ENCODE measurements at regions not wholly inside any gene's neighbourhood (a gene's known extent, or its start where the extent isn't known, plus 50 kb on each side); places are given as distances from the start of the nearest gene placed in this dataset.
"Not testable (repeated sequence)": the region's sequence is repeated elsewhere in the genome, so short reads cannot be mapped to it uniquely, and the experiment has no call there.

DNA sequence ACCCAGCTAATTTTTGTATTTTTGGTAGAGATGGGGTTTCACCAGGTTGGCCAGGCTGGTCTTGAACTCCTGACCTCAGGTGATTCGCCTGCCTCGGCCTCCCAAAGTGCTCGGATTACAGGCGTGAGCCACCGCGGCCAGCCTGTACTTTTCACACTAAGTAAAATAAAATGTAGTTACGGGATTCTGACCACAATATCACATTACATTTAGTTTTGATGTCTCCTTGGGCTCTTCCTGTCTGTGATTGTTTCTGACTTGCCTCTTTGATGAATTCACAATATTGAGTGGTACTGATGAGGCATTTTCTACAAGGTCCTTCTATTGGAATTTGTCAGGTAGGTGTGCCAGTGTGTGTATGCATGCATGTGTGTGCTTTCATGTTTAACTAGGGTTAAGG is 658.6 kb upstream of the TMEM132C start:
- FAIRE-seq; H4K20me1 ChIP-seq (replicated peaks; ENCODE audit: control insufficient read depth, extremely low read depth, insufficient read depth, low read length); H3K9me3 ChIP-seq (replicated peaks; ENCODE audit: control insufficient read depth, insufficient read depth, low read length); BruUV-seq (replicated peaks); H3K79me2 ChIP-seq (ENCODE audit: control insufficient read depth, insufficient read depth, low read length); H3K9ac ChIP-seq (replicated peaks; ENCODE audit: extremely low read depth, insufficient read depth, low read length); H3K4me3 ChIP-seq (replicated peaks in 1 of 3; ENCODE audit: insufficient read depth in 1 of 3, low read depth in 1 of 3, low read length in 3 of 3); H2AFZ ChIP-seq (ENCODE audit: low read depth, low read length); H3K36me3 ChIP-seq (ENCODE audit: control insufficient read depth in 2 of 2, extremely low read depth in 1 of 2, insufficient read depth in 2 of 2, low read length in 2 of 2); H3K4me1 ChIP-seq (ENCODE audit: control insufficient read depth, extremely low read depth, insufficient read depth, low read length); CTCF ChIA-PET; POLR2A ChIA-PET; intact Hi-C loops (cut with micrococcal nuclease); H3K27me3 ChIP-seq (ENCODE audit: control insufficient read depth in 2 of 2, insufficient read depth in 2 of 2, low read length in 2 of 2); H3K9me1 ChIP-seq (replicated peaks; ENCODE audit: control insufficient read depth, extremely low read depth, insufficient read depth, low read length); dilution Hi-C loops (cut with MboI; ENCODE audit: extremely low pct_ligation_motif_present, low sequenced_read_pairs); DNase-seq (ENCODE audit: low read depth, low spot score); H3K27ac ChIP-seq (ENCODE audit: insufficient read depth, low read depth, low read length); H3K4me2 ChIP-seq (ENCODE audit: insufficient read depth, low read length): not testable (repeated sequence)

DNA sequence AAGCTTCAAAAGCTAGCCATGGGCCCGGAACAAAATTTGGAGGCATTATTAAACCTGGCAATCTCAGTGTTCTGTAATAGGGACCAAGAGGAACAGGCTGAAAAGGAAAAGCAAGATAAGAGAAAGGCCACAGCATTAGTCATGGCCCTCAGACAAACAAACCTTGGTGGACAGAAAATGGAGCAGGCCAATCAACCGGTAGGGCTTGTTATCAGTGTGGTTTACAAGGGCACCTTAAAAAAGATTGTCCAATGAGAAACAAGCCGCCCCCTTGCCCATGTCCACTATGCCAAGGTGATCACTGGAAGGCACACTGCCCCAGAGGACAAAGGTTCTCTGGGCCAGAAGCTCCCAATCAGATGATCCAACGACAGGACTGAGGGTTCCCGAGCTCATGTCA is 653.9 kb upstream of the TMEM132C start:
- H3K9me1 ChIP-seq (replicated peaks; ENCODE audit: control insufficient read depth, extremely low read depth, insufficient read depth, low read length) = no peaks in the 10 kb centered on the region
- no peak overlapping the region for H3K9ac ChIP-seq (replicated peaks; ENCODE audit: extremely low read depth, insufficient read depth, low read length)
- H3K27ac ChIP-seq (ENCODE audit: insufficient read depth, low read depth, low read length) = no peak overlapping the region
- TF ChIP-seq, protein P1, sequence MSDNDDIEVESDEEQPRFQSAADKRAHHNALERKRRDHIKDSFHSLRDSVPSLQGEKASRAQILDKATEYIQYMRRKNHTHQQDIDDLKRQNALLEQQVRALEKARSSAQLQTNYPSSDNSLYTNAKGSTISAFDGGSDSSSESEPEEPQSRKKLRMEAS (IDR thresholded peaks at IDR 0.05; ENCODE audit: insufficient read depth, insufficient read length) = no peak
- TF ChIP-seq GATA2 (IDR thresholded peaks at IDR 0.05; ENCODE audit: insufficient read depth, insufficient read length, low read depth, low read length) = no peak
- TF ChIP-seq POLR2AphosphoS5 (IDR thresholded peaks at IDR 0.05; ENCODE audit: insufficient read depth, low read depth, low read length) = no peak
- no peak for TF ChIP-seq JUN (IDR thresholded peaks at IDR 0.05; ENCODE audit: borderline replicate concordance, insufficient read depth, insufficient read length, low read depth)
- no peak for TF ChIP-seq MYC (IDR thresholded peaks at IDR 0.05; ENCODE audit: low read depth, low read length)
- TF ChIP-seq FOS (IDR thresholded peaks at IDR 0.05; ENCODE audit: borderline replicate concordance, insufficient read depth, low read length) = no peak
- TF ChIP-seq, protein P2, sequence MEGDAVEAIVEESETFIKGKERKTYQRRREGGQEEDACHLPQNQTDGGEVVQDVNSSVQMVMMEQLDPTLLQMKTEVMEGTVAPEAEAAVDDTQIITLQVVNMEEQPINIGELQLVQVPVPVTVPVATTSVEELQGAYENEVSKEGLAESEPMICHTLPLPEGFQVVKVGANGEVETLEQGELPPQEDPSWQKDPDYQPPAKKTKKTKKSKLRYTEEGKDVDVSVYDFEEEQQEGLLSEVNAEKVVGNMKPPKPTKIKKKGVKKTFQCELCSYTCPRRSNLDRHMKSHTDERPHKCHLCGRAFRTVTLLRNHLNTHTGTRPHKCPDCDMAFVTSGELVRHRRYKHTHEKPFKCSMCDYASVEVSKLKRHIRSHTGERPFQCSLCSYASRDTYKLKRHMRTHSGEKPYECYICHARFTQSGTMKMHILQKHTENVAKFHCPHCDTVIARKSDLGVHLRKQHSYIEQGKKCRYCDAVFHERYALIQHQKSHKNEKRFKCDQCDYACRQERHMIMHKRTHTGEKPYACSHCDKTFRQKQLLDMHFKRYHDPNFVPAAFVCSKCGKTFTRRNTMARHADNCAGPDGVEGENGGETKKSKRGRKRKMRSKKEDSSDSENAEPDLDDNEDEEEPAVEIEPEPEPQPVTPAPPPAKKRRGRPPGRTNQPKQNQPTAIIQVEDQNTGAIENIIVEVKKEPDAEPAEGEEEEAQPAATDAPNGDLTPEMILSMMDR (IDR thresholded peaks at IDR 0.05; ENCODE audit: extremely low read depth in 1 of 2, insufficient read depth in 1 of 2, low read depth in 1 of 2, low read length in 2 of 2) = no peak
- TF ChIP-seq POLR2A (IDR thresholded peaks at IDR 0.05; ENCODE audit: low read depth, low read length) = no peak
- no peak for TF ChIP-seq EZH2 (IDR thresholded peaks at IDR 0.05; ENCODE audit: borderline replicate concordance, low read depth, low read length, severe bottlenecking)
- no peaks in the 10 kb centered on the region for H3K36me3 ChIP-seq (ENCODE audit: control insufficient read depth in 2 of 2, extremely low read depth in 1 of 2, insufficient read depth in 2 of 2, low read length in 2 of 2)
- no TSS peak for BruUV-seq (replicated peaks)
- no peaks in the 10 kb centered on the region for H3K4me1 ChIP-seq (ENCODE audit: control insufficient read depth, extremely low read depth, insufficient read depth, low read length)
- no peaks in the 10 kb centered on the region for H3K27me3 ChIP-seq (ENCODE audit: control insufficient read depth in 2 of 2, insufficient read depth in 2 of 2, low read length in 2 of 2)
- DNase-seq (ENCODE audit: low read depth, low spot score) (no peak), FAIRE-seq (no peak)
- intact Hi-C loops (cut with micrococcal nuclease) (no loop called here), dilution Hi-C loops (cut with MboI; ENCODE audit: extremely low pct_ligation_motif_present, low sequenced_read_pairs) (no loop called here)
- H2AFZ ChIP-seq (ENCODE audit: low read depth, low read length) = no peak overlapping the region
- H3K79me2 ChIP-seq (ENCODE audit: control insufficient read depth, insufficient read depth, low read length) = no peaks in the 10 kb centered on the region
- no peaks in the 10 kb centered on the region for H4K20me1 ChIP-seq (replicated peaks; ENCODE audit: control insufficient read depth, extremely low read depth, insufficient read depth, low read length)
- H3K4me3 ChIP-seq (replicated peaks in 1 of 3; ENCODE audit: insufficient read depth in 1 of 3, low read depth in 1 of 3, low read length in 3 of 3) = no peak overlapping the region
- H3K4me2 ChIP-seq (ENCODE audit: insufficient read depth, low read length) = no peak overlapping the region
- ChIA-PET CTCF (no interaction called here), POLR2A (no interaction called here)
- no peaks in the 10 kb centered on the region for H3K9me3 ChIP-seq (replicated peaks; ENCODE audit: control insufficient read depth, insufficient read depth, low read length)

Data from endothelial cell of umbilical vein (primary cell).